NCI-H2196 (cell line): ENCODE measurements at regions not wholly inside any gene's neighbourhood (a gene's known extent, or its start where the extent isn't known, plus 50 kb on each side); places are given as distances from the start of the nearest gene placed in this dataset.

Experiments
- DNase-seq: peaks from one replicate; lab custom pipeline; 2025; ENCODE audit not compliant: unreplicated experiment; lab: John Stamatoyannopoulos, UW

- DNase-seq = no peak
Measured at GRCh38 chr18:65326805-65327204, 424.0 kb upstream of the CDH7 start.

DNA sequence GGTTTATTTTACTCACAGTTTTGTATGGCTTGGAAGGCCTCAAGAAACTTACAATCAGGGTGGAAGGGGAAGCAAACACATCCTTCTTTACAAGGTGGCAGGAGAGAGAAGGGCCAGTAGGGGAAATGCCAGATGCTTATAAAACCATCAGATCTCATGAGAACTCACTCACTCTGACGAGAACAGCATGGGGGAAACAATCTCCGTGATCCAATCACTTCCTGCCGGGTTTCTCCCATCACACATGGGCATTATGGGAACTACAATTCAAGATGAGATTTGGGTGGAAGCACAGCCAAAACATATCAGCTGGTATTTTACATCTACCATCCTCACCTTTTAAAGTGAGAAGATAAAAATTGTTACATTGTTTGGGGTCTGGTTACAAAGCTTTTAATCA lies 427.9 kb upstream of the CDH7 start:
- no peak for DNase-seq

DNA sequence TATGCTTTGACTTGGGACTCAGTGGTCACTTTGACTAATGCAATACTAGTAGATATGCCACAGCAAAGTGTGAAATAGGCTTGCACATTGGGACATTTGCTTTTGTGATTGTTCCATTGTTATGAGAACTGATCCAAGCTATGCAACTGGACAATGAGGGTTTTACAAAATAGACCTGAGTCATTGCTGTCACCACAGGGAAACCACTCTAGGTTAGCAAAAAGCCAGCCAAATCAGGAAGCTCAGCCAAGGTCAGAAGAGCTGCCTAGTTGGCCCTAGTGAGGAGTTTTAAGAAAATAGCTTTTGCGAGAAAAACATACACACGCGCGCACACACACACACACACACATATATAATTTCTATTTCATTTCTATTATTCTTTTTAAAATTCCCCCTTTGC lies 452.4 kb upstream of the CDH7 start:
- no peak for DNase-seq

GRCh38 chr18:65288908-65289307 lies 461.9 kb upstream of the CDH7 start:
- no peak for DNase-seq

DNA sequence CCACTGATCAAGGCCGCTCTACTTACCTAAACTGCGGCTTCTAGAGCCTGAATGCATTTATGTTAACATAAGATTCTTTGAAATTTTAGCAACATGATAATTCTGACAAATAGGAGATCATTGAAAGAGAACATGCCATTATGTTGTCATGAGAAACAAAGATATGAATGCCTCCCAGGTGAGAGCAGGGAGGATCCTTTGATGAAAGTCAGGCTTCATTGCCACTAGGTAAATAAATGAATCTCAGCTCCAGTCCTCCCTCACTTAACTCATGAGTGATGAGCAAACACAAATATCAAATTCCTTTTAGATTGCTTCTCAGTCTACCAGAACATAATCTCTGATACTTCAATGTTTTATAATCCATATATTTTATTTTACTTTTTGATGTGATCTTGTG lies 463.2 kb upstream of the CDH7 start:
- no peak for DNase-seq

- DNase-seq = no peak
Measured at GRCh38 chr18:65282096-65282495, 468.7 kb upstream of the CDH7 start.

GRCh38 chr18:65279668-65280305 lies 471.0 kb upstream of the CDH7 start:
- no peak for DNase-seq

- DNase-seq = no peak
Measured at GRCh38 chr18:65278939-65279667, 471.7 kb upstream of the CDH7 start.

DNA sequence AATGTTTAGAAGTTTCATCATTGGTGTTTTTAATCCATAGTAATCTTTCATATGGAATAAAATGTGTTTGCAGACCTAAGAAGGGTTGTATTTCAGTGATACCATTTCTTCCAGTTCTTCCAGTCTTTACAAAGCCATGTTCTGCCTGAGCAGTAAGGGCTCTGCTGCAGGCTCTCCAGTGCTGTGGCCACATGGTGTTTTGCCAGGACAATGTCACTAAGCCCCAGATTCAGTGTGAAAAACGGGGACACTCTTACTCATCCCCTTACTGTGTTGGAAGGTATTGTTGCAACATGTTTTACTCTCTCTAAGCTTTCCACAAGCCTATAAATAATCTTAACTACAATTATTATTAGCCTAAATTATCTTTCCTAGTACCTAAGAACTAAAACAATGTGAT lies 481.4 kb upstream of the CDH7 start:
- DNase-seq = no peak

DNA sequence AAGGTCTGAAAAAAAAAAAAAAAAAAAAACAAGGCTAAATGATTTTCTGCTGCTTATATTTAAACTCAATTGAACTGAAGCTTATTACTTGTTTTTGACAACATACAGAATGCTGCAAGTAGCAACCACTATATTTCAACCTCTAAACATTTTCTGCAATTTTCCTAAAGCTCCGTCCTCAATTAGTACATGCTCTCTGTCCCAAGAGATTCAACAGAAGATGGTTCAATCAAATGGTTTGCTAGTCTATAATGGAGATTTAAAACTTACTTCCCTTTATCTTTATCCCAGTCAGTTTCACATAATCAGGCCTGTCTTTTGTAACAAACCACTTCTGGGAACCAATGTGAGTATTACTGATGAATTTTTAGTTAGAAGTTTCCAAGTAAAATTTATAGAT lies 485.1 kb upstream of the CDH7 start:
- no peak for DNase-seq

DNA sequence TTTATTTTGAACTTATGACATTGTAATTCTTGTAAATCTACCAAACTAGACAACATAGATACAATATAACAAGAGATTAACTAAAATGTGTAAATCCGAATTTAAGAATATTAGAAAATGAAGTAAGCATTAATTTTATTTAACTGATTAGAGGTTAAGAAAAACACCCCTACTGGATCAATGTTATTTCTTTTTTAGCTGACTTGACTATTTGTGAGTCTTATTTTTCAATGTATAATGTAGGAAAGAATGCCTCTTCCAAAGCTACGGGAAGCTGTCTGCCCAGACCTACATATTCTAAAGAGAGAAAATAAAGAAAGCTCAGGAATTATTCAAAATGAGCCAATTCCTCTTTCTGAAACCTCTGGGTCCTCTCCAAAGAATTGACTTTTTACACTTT lies 490.8 kb upstream of the CDH7 start:
- no peak for DNase-seq

DNA sequence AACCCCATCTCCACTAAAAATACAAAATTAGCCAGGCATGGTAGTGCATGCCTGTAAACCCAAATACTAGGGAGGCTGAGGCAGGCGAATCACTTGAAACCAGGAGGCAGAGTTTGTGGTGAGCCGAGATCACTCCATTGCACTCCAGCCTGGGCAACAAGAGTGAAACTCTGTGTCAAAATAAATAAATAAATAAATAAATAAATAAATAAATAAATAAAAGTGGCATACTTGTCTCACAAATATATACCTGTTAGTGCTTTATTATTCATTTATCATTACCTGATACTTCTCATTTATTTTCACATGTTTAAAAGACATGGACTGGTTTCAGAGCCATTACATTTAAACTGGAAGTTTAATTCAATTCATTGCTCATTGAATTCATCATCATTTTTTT lies 491.4 kb upstream of the CDH7 start:
- DNase-seq = no peak

GRCh38 chr18:65257149-65257548 lies 493.7 kb upstream of the CDH7 start:
- DNase-seq = no peak

DNA sequence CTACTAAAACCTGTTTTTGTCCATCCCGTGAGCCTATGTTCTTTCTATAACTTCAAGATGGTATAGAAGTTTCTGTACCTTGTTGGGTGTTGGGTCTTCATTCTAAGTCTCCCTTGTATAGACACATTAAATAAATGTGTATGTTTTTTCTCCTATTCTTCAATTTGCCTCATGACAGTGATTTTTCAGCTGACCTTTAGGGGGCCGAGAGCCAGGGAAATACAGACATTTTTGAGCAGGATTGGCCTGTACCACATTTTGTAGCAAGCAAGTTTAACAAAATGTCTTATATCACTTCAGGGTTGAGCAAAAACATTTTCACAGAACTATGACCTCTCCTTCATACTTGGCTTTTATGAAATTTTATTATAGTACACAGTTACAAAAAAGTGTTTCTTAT lies 495.4 kb upstream of the CDH7 start:
- DNase-seq = no peak

GRCh38 chr18:65239787-65240186 lies 511.0 kb upstream of the CDH7 start:
- no peak for DNase-seq

- no peak for DNase-seq
Measured at GRCh38 chr18:65235966-65236624, 514.7 kb upstream of the CDH7 start.

DNA sequence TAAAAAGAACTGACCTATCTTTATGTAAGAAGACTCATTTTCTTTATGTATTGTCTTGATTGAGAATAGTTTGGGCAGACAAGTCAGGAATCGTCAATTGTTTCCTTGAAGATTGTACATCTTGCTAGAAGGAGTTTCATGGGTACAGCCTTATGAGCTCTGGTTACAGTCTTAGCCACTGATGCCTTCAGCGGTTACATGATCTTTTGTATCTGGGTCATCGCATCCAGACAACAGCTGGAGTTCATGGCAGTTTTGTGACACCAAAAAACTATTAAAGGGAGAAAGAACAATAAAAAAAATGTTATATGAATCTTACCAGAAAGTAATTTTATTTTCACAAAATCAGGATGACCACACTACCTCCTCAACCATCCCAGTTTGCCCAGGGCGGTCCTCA lies 520.5 kb upstream of the CDH7 start:
- no peak for DNase-seq

GRCh38 chr18:65227970-65228369 lies 522.8 kb upstream of the CDH7 start:
- DNase-seq = no peak

DNA sequence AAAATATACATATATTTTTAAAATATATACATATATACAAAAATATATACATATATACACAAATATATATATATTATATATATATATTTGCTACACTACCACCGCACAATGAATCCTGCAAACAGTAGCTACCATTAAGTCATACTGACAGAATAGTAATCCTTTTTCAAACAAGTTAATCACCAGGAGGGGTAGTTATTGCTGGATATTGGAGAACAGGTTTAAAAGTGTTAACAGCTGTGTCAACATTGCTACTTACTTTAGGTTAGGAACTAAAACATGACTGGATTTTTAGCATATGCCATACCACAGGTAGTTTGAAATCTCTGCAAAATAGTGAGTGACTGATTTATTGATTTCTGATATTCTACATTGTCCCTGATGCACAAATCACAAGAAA lies 529.1 kb upstream of the CDH7 start:
- DNase-seq = no peak

DNA sequence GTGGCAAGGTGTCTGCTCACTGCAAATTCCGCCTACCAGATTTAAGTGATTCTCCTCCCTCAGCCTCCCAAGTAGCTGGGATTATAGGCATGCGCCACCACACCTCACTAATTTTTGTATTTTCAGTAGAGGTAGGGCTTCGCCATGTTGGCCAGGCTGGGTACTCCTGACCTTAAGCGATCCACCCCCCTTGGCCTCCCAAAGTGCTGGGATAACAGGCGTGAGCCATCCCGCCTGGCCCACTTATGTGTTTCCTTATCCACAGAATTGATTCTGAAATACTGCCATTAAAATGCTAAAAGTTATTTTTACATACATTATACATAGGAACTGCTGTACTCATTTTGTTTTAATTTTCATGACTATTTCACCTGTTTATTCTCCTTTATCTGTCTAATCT lies 529.7 kb upstream of the CDH7 start:
- no peak for DNase-seq

- DNase-seq = no peak
Measured at GRCh38 chr18:65215865-65216466, 534.8 kb upstream of the CDH7 start.

- no peak for DNase-seq
Measured at GRCh38 chr18:65214456-65214855, 536.4 kb upstream of the CDH7 start.
